H9 (cell line): ENCODE measurements at regions not wholly inside any gene's neighbourhood (a gene's known extent, or its start where the extent isn't known, plus 50 kb on each side); places are given as distances from the start of the nearest gene placed in this dataset.
"Not testable (repeated sequence)": the region's sequence is repeated elsewhere in the genome, so short reads cannot be mapped to it uniquely, and the experiment has no call there.

Experiments
- DNase-seq: peaks from one replicate; pipeline ENCODE4 v3.0.0-alpha.2; 2017
- H2AFZ ChIP-seq: one replicate; pipeline ENCODE4 v1.6.1; 2013; ENCODE audit warnings: mild to moderate bottlenecking, low read length, control low read depth, moderate library complexity
- H2AK5ac ChIP-seq: 2 replicates; pipeline ENCODE4 v1.6.1; 2013; ENCODE audit warnings: low read length, control low read depth, mixed read lengths; ENCODE audit not compliant: insufficient read length
- H2BK120ac ChIP-seq: one replicate; pipeline ENCODE4 v1.6.1; 2013; ENCODE audit warnings: low read depth, mild to moderate bottlenecking, low read length, control low read depth, inconsistent platforms; ENCODE audit not compliant: poor library complexity, severe bottlenecking
- H2BK12ac ChIP-seq: 2 replicates; pipeline ENCODE4 v1.6.1; 2013; ENCODE audit warnings: low read length, control low read depth, mixed read lengths, low read depth; ENCODE audit not compliant: insufficient read length
- H2BK15ac ChIP-seq: 2 replicates; pipeline ENCODE4 v1.6.1; 2013; ENCODE audit warnings: low read depth, low read length, control low read depth
- H2BK20ac ChIP-seq: one replicate; pipeline ENCODE4 v1.6.1; 2013; ENCODE audit warnings: low read depth, mild to moderate bottlenecking, low read length, control low read depth, inconsistent platforms; ENCODE audit not compliant: poor library complexity, severe bottlenecking
- H2BK5ac ChIP-seq: 2 replicates; pipeline ENCODE4 v1.6.1; 2013; ENCODE audit warnings: low read length, control low read depth, mixed read lengths; ENCODE audit not compliant: insufficient read length
- H3K14ac ChIP-seq: 2 replicates; pipeline ENCODE4 v1.6.1; 2013; ENCODE audit warnings: low read length, control low read depth; ENCODE audit not compliant: insufficient read depth
- H3K18ac ChIP-seq: 2 replicates; pipeline ENCODE4 v1.6.1; 2013; ENCODE audit warnings: low read depth, mild to moderate bottlenecking, mixed read lengths, low read length, control low read depth; ENCODE audit not compliant: insufficient read length
- H3K23ac ChIP-seq: 2 replicates; pipeline ENCODE4 v1.6.1; 2013; ENCODE audit warnings: low read length, control low read depth, mixed read lengths, low read depth; ENCODE audit not compliant: insufficient read length
- H3K23me2 ChIP-seq: 2 replicates; pipeline ENCODE4 v1.6.1; 2013; ENCODE audit warnings: low read depth, mild to moderate bottlenecking, mixed read lengths, low read length, control low read depth; ENCODE audit not compliant: insufficient read length, poor library complexity, severe bottlenecking
- H3K27ac ChIP-seq: 2 replicates; pipeline ENCODE4 v1.5.1; 2013; ENCODE audit warnings: low read length, control low read depth, mixed read lengths, low read depth; ENCODE audit not compliant: insufficient read length
- H3K27me3 ChIP-seq: 2 replicates; pipeline ENCODE4 v1.6.1; 2013; ENCODE audit warnings: low read length, control low read depth, inconsistent platforms; ENCODE audit not compliant: insufficient read depth
- H3K4ac ChIP-seq: 2 replicates; pipeline ENCODE4 v1.6.1; 2013; ENCODE audit warnings: low read depth, mild to moderate bottlenecking, control low read depth, inconsistent platforms, low read length, moderate library complexity
- H3K4me1 ChIP-seq: 2 replicates; pipeline ENCODE4 v1.6.1; 2013; ENCODE audit warnings: low read length, control low read depth, inconsistent platforms; ENCODE audit not compliant: insufficient read depth
- H3K4me2 ChIP-seq: 2 replicates; pipeline ENCODE4 v1.6.1; 2013; ENCODE audit warnings: low read length, control low read depth, mixed read lengths; ENCODE audit not compliant: insufficient read length, insufficient read depth
- H3K56ac ChIP-seq: 2 replicates; pipeline ENCODE4 v1.6.1; 2013; ENCODE audit warnings: low read depth, mild to moderate bottlenecking, mixed read lengths, low read length, control low read depth; ENCODE audit not compliant: insufficient read length
- H3K79me1 ChIP-seq: 2 replicates; pipeline ENCODE4 v1.6.1; 2013; ENCODE audit warnings: low read depth, mild to moderate bottlenecking, moderate library complexity, low read length, control low read depth, inconsistent platforms; ENCODE audit not compliant: insufficient read depth, poor library complexity, severe bottlenecking
- H3K79me2 ChIP-seq: 2 replicates; pipeline ENCODE4 v1.6.1; 2013; ENCODE audit warnings: low read length, control low read depth, inconsistent platforms; ENCODE audit not compliant: insufficient read depth
- H3K9ac ChIP-seq: 2 replicates; pipeline ENCODE4 v1.6.1; 2013; ENCODE audit warnings: low read length, control low read depth, mixed read lengths; ENCODE audit not compliant: insufficient read length; ENCODE audit errors: extremely low read depth
- H3K9me3 ChIP-seq: one replicate; pipeline ENCODE4 v1.6.1; 2013; ENCODE audit warnings: low read depth, low read length, inconsistent platforms; ENCODE audit not compliant: control insufficient read depth
- H3T11ph ChIP-seq: one replicate; pipeline ENCODE4 v1.6.1; 2013; ENCODE audit warnings: mild to moderate bottlenecking, low read length, control low read depth, inconsistent platforms
- H4K20me1 ChIP-seq: one replicate; pipeline ENCODE4 v1.6.1; 2013; ENCODE audit not compliant: control insufficient read depth, insufficient read length, insufficient read depth
- H4K5ac ChIP-seq: 2 replicates; pipeline ENCODE4 v1.6.1; 2013; ENCODE audit warnings: low read depth, mild to moderate bottlenecking, mixed read lengths, low read length, control low read depth; ENCODE audit not compliant: insufficient read length
- H4K8ac ChIP-seq: replicated peaks from 2 replicates; pipeline ENCODE4 v1.6.1; 2013; ENCODE audit warnings: low read length, control low read depth, mixed read lengths, low read depth; ENCODE audit not compliant: insufficient read length
- H4K91ac ChIP-seq: 2 replicates; pipeline ENCODE4 v1.6.1; 2013; ENCODE audit warnings: low read depth, mild to moderate bottlenecking, moderate library complexity, mixed read lengths, low read length, control low read depth; ENCODE audit not compliant: insufficient read length
- H3K27ac Mint-ChIP-seq, 3 experiments: 2 replicates in 2 of 3; 3 replicates in 1 of 3; pipeline ENCODE4 v1.8.0; 2020 to 2021; ENCODE audit warnings: mixed read lengths in 3 of 3, mild to moderate bottlenecking in 1 of 3, moderate library complexity in 1 of 3
- H3K27me3 Mint-ChIP-seq: 2 replicates; pipeline ENCODE4 v1.8.0; 2021; ENCODE audit warnings: low read depth, mild to moderate bottlenecking, moderate library complexity, mixed read lengths
- H3K36me3 Mint-ChIP-seq, 3 experiments: 2 replicates in 2 of 3; 3 replicates in 1 of 3; pipeline ENCODE4 v1.8.0; 2020 to 2021; ENCODE audit warnings: low read depth in 3 of 3, mixed read lengths in 3 of 3; ENCODE audit not compliant: insufficient read depth in 1 of 3
- H3K4me1 Mint-ChIP-seq, 2 experiments: 2 replicates each; pipeline ENCODE4 v1.8.0; 2020; ENCODE audit warnings: mixed read lengths in 2 of 2
- H3K4me3 Mint-ChIP-seq, 2 experiments: 2 replicates in 1 of 2; 3 replicates in 1 of 2; pipeline ENCODE4 v1.8.0; 2020 to 2021; ENCODE audit warnings: mild to moderate bottlenecking in 2 of 2, mixed read lengths in 2 of 2, moderate library complexity in 1 of 2
- H3K9me3 Mint-ChIP-seq, 2 experiments: 2 replicates in 1 of 2; 3 replicates in 1 of 2; pipeline ENCODE4 v1.8.0; 2020; ENCODE audit warnings: mild to moderate bottlenecking in 2 of 2, mixed read lengths in 2 of 2, moderate library complexity in 1 of 2
- WGBS: extraction: QIAGEN DNeasy Blood & Tissue Kit; methylation state at CpG from one replicate; pipeline ENCODE4 v1.1.7; 2013; ENCODE audit warnings: missing lambda C conversion rate, low lambda C conversion rate, mixed read lengths; ENCODE audit not compliant: insufficient read length; ENCODE audit errors: extremely low coverage; 5-methylcytosine and 5-hydroxymethylcytosine counted together
- TF ChIP-seq, protein P1 (sequence below): fragments of 200-600 bp; sonication (generic); conservative IDR thresholded peaks from 3 replicates; pipeline ENCODE4 v1.8.0; 2021; ENCODE audit warnings: antibody characterized with exemption, mild to moderate bottlenecking

DNA sequence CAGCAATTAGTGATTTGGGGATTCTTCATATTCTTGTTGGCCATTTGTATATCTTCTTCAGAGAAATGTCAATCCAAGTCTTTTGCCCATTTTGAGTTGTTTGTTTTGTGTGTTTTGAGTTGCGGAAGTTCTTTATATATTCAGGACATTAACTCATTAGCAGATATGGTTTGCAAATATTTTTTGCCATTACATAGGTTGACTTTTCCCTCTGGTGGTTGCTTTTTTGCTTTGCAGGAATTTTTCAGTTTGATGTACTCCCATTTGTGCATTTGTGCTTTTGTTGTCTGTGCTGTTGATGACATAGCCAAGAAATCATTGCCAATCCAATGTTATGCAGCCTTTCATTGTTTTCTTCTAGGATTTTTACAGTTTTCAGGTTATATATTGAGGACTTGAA lies 63.6 kb upstream of the DNAJC1 start:
- no peak overlapping the region for H3K4me2 ChIP-seq
- no peaks in the 10 kb centered on the region for H3K4me1 Mint-ChIP-seq
- no peak overlapping the region for H2BK5ac ChIP-seq
- no peaks in the 10 kb centered on the region; the same call in 1 of the 2 replicates for H3K27me3 Mint-ChIP-seq
- H3K79me1 ChIP-seq: no peaks in the 10 kb centered on the region
- no peak overlapping the region for H3K27ac Mint-ChIP-seq
- H4K20me1 ChIP-seq: no peaks in the 10 kb centered on the region
- H2AK5ac ChIP-seq: no peak overlapping the region
- peaks cover 0 to 12% (median 5%) of the 10 kb centered on the region in 3 experiments; a peak in 5 of 7 replicates for H3K36me3 Mint-ChIP-seq
- H3T11ph ChIP-seq: no peak overlapping the region
- H3K9me3 ChIP-seq: no peaks in the 10 kb centered on the region
- WGBS: no CpG with 5 or more reads among the region's 1 CpG
- H3K4ac ChIP-seq: no peak overlapping the region
- TF ChIP-seq, protein P1, sequence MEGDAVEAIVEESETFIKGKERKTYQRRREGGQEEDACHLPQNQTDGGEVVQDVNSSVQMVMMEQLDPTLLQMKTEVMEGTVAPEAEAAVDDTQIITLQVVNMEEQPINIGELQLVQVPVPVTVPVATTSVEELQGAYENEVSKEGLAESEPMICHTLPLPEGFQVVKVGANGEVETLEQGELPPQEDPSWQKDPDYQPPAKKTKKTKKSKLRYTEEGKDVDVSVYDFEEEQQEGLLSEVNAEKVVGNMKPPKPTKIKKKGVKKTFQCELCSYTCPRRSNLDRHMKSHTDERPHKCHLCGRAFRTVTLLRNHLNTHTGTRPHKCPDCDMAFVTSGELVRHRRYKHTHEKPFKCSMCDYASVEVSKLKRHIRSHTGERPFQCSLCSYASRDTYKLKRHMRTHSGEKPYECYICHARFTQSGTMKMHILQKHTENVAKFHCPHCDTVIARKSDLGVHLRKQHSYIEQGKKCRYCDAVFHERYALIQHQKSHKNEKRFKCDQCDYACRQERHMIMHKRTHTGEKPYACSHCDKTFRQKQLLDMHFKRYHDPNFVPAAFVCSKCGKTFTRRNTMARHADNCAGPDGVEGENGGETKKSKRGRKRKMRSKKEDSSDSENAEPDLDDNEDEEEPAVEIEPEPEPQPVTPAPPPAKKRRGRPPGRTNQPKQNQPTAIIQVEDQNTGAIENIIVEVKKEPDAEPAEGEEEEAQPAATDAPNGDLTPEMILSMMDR: no peak
- DNase-seq: no peak
- H2BK12ac ChIP-seq: no peak overlapping the region
- H2BK120ac ChIP-seq: no peak overlapping the region
- H3K79me2 ChIP-seq: no peaks in the 10 kb centered on the region
- no peak overlapping the region for H4K5ac ChIP-seq
- H3K23ac ChIP-seq: no peak overlapping the region
- H3K23me2 ChIP-seq: no peaks in the 10 kb centered on the region
- no peaks in the 10 kb centered on the region for H3K27me3 ChIP-seq
- peaks cover 17 to 24% of the 10 kb centered on the region in 2 experiments for H3K9me3 Mint-ChIP-seq
- H3K9ac ChIP-seq: no peak overlapping the region
- no peak overlapping the region for H3K14ac ChIP-seq
- H3K4me1 ChIP-seq: no peaks in the 10 kb centered on the region
- H3K18ac ChIP-seq: no peak overlapping the region
- no peak overlapping the region for H3K56ac ChIP-seq
- no peak overlapping the region for H3K27ac ChIP-seq
- no peak overlapping the region for H2BK20ac ChIP-seq
- H4K8ac ChIP-seq: no peak overlapping the region
- H3K4me3 Mint-ChIP-seq: no peak overlapping the region
- H2BK15ac ChIP-seq: no peak overlapping the region
- no peak overlapping the region for H2AFZ ChIP-seq
- H4K91ac ChIP-seq: no peak overlapping the region

DNA sequence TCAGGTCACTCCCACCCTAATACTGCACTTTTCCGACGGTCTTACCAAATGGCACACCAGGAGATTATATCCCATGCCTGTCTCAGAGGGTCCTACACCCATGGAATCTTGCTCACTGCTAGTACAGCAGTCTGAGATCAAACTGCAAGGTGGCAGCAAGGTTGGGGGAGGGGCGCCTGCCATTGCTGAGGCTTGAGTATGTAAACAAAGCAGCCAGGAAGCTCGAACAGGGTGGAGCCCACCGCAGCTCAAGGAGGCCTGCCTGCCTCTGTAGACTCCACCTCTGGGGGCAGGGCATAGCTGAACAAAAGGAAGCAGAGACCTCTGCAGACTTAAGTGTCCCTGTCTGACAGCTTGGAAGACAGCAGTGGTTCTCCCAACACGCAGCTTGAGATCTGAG lies 57.5 kb upstream of the DNAJC1 start:
- not testable (repeated sequence) for H3K4me3 Mint-ChIP-seq, H3K27ac Mint-ChIP-seq, H3T11ph ChIP-seq, H3K23me2 ChIP-seq, H2AFZ ChIP-seq, H3K4ac ChIP-seq, H3K27me3 Mint-ChIP-seq, H2BK15ac ChIP-seq, H3K27me3 ChIP-seq, H3K18ac ChIP-seq, H3K79me1 ChIP-seq, H4K91ac ChIP-seq, H4K8ac ChIP-seq, H4K5ac ChIP-seq, H3K4me2 ChIP-seq, H3K79me2 ChIP-seq, H3K56ac ChIP-seq, H2AK5ac ChIP-seq, H3K14ac ChIP-seq, H3K4me1 ChIP-seq, H2BK12ac ChIP-seq, H4K20me1 ChIP-seq, H3K4me1 Mint-ChIP-seq, H2BK5ac ChIP-seq, H3K27ac ChIP-seq, H2BK20ac ChIP-seq, H2BK120ac ChIP-seq, H3K9ac ChIP-seq, DNase-seq, H3K9me3 ChIP-seq, H3K23ac ChIP-seq
- H3K9me3 Mint-ChIP-seq: peaks cover 26 to 28% of the 10 kb centered on the region in 2 experiments
- WGBS: no CpG with 5 or more reads among the region's 6 CpGs
- H3K36me3 Mint-ChIP-seq: peaks cover 7 to 17% (median 8%) of the 10 kb centered on the region in 3 experiments
